ENCODE measurements at regions not wholly inside any gene's neighbourhood (a gene's known extent, or its start where the extent isn't known, plus 50 kb on each side); places are given as distances from the start of the nearest gene placed in this dataset.

- TF ChIP-seq CTCF (IDR thresholded peaks at IDR 0.05) (no peak), EP300 (IDR thresholded peaks at IDR 0.05) (no peak), POLR2A (IDR thresholded peaks at IDR 0.05) (no peak)
Measured at GRCh38 chr2:23296691-23297090, 88.3 kb upstream of the KLHL29 start.

All from ovary (tissue), 3 donors.